Endothelial cell of umbilical vein (primary cell): ENCODE measurements at regions not wholly inside any gene's neighbourhood (a gene's known extent, or its start where the extent isn't known, plus 50 kb on each side); places are given as distances from the start of the nearest gene placed in this dataset.
"Not testable (repeated sequence)": the region's sequence is repeated elsewhere in the genome, so short reads cannot be mapped to it uniquely, and the experiment has no call there.

Experiments
- EZH2 ChIP-seq: IDR thresholded peaks from 2 replicates; pipeline ENCODE4 v1.6.1; 2012; ENCODE audit warnings: borderline replicate concordance, low read depth, mild to moderate bottlenecking, moderate library complexity, low read length, inconsistent platforms; ENCODE audit not compliant: severe bottlenecking
- TF ChIP-seq, protein P1 (sequence below), 2 donors: IDR thresholded peaks; 1 replicate in 1 of 2; 2 replicates in 1 of 2; pipeline ENCODE4 v1.5.1; 2011; ENCODE audit warnings: low read length in 2 of 2, mild to moderate bottlenecking in 2 of 2, moderate library complexity in 2 of 2, control low read depth in 1 of 2, inconsistent platforms in 1 of 2, low read depth in 1 of 2; ENCODE audit not compliant: insufficient read depth in 1 of 2; ENCODE audit errors: extremely low read depth in 1 of 2

- TF ChIP-seq EZH2: not testable (repeated sequence)
- TF ChIP-seq, protein P1, sequence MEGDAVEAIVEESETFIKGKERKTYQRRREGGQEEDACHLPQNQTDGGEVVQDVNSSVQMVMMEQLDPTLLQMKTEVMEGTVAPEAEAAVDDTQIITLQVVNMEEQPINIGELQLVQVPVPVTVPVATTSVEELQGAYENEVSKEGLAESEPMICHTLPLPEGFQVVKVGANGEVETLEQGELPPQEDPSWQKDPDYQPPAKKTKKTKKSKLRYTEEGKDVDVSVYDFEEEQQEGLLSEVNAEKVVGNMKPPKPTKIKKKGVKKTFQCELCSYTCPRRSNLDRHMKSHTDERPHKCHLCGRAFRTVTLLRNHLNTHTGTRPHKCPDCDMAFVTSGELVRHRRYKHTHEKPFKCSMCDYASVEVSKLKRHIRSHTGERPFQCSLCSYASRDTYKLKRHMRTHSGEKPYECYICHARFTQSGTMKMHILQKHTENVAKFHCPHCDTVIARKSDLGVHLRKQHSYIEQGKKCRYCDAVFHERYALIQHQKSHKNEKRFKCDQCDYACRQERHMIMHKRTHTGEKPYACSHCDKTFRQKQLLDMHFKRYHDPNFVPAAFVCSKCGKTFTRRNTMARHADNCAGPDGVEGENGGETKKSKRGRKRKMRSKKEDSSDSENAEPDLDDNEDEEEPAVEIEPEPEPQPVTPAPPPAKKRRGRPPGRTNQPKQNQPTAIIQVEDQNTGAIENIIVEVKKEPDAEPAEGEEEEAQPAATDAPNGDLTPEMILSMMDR (IDR thresholded peaks at IDR 0.05; ENCODE audit: extremely low read depth in 1 of 2, insufficient read depth in 1 of 2, low read depth in 1 of 2, low read length in 2 of 2): not testable (repeated sequence)
These were observed 163.2 kb downstream of the CWH43 start for GRCh38 chr4:49149006-49149975.
